Loucy (cell line): ENCODE measurements at regions not wholly inside any gene's neighbourhood (a gene's known extent, or its start where the extent isn't known, plus 50 kb on each side); places are given as distances from the start of the nearest gene placed in this dataset.

Source experiments
- H2AFZ ChIP-seq: fragments of 200-600 bp; sonication (generic); 2 replicates; pipeline ENCODE4 v1.6.0; 2016; ENCODE audit warnings: antibody characterized with exemption, mild to moderate bottlenecking, low read length, moderate library complexity
- H3F3A ChIP-seq: fragments of 200-600 bp; 2 replicates; pipeline ENCODE4 v1.6.0; 2016; ENCODE audit warnings: antibody characterized with exemption, low read depth, mild to moderate bottlenecking
- H3K27me3 ChIP-seq: fragments of 200-600 bp; sonication (generic); 2 replicates; pipeline ENCODE4 v1.6.1; 2014; ENCODE audit warnings: low read length, mild to moderate bottlenecking; ENCODE audit not compliant: insufficient read depth, poor library complexity, severe bottlenecking
- H3K36me3 ChIP-seq: fragments of 200-600 bp; sonication (generic); 2 replicates; pipeline ENCODE4 v1.6.1; 2016; ENCODE audit warnings: low read length; ENCODE audit not compliant: insufficient read depth
- H3K4me1 ChIP-seq: fragments of 200-600 bp; sonication (generic); 2 replicates; pipeline ENCODE4 v1.5.1; 2014; ENCODE audit warnings: low read length, mild to moderate bottlenecking; ENCODE audit not compliant: insufficient read depth, poor library complexity, severe bottlenecking
- H3K4me2 ChIP-seq: fragments of 200-600 bp; sonication (generic); 2 replicates; pipeline ENCODE4 v1.6.0; 2014; ENCODE audit warnings: antibody characterized with exemption, low read length, low read depth, mild to moderate bottlenecking; ENCODE audit not compliant: poor library complexity, severe bottlenecking
- H3K4me3 ChIP-seq: fragments of 200-600 bp; sonication (generic); 2 replicates; pipeline ENCODE4 v1.5.1; 2014; ENCODE audit warnings: low read length, mild to moderate bottlenecking, mixed read lengths; ENCODE audit not compliant: poor library complexity, severe bottlenecking
- H3K79me2 ChIP-seq: fragments of 200-600 bp; sonication (generic); 2 replicates; pipeline ENCODE4 v1.6.1; 2014; ENCODE audit warnings: low read length; ENCODE audit not compliant: insufficient read depth
- H3K9ac ChIP-seq: fragments of 200-600 bp; sonication (generic); 2 replicates; pipeline ENCODE4 v1.6.0; 2014; ENCODE audit warnings: mild to moderate bottlenecking, low read depth, low read length, moderate library complexity; ENCODE audit not compliant: poor library complexity, severe bottlenecking
- H3K9me2 ChIP-seq: fragments of 200-600 bp; sonication (generic); replicated peaks from 2 replicates; pipeline ENCODE4 v1.6.1; 2016; ENCODE audit warnings: low read depth, low read length, mixed read lengths
- H3K9me3 ChIP-seq: fragments of 200-600 bp; sonication (generic); 2 replicates; pipeline ENCODE4 v1.6.1; 2014; ENCODE audit warnings: mild to moderate bottlenecking, antibody characterized with exemption, low read length, low read depth; ENCODE audit not compliant: insufficient read depth
- H4K20me1 ChIP-seq: fragments of 200-600 bp; sonication (generic); 2 replicates; pipeline ENCODE4 v1.6.0; 2014; ENCODE audit warnings: antibody characterized with exemption, low read length, mild to moderate bottlenecking; ENCODE audit not compliant: insufficient read depth, poor library complexity, severe bottlenecking
- EZH2phosphoT487 ChIP-seq: fragments of 200-600 bp; IDR thresholded peaks from 2 replicates; pipeline ENCODE4 v1.6.1; 2018; ENCODE audit warnings: antibody characterized with exemption, mild to moderate bottlenecking, moderate library complexity, borderline replicate concordance
- TF ChIP-seq, protein P1 (sequence below): fragments of 200-600 bp; sonication (generic); conservative IDR thresholded peaks from 2 replicates; pipeline ENCODE4 v1.5.1; 2014; ENCODE audit warnings: mild to moderate bottlenecking, antibody characterized with exemption, low read length

DNA sequence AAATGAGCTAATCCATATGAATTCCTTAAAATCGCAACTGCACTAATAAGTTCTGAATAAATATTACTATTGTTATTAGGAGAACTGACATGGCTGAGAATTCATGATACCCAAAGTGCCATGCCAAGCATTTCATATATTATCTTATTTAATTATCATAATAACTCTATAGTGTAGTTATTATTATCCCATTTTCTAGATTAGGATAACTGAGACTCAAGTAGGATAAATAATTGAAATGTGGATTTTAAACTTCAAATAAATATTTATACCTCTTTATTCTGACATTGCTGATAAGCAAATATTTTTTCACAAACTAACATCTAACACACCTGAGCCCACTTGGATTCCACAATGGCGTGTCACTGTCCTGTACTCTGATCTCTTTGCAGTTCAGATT, 492.7 kb downstream of the IRS1 start:
- no peaks in the 10 kb centered on the region for H3K9me3 ChIP-seq
- no peak overlapping the region for H3K4me2 ChIP-seq
- no peaks in the 10 kb centered on the region for H3K4me1 ChIP-seq
- H2AFZ ChIP-seq: no peak overlapping the region
- no peak for TF ChIP-seq EZH2phosphoT487
- TF ChIP-seq, protein P1, sequence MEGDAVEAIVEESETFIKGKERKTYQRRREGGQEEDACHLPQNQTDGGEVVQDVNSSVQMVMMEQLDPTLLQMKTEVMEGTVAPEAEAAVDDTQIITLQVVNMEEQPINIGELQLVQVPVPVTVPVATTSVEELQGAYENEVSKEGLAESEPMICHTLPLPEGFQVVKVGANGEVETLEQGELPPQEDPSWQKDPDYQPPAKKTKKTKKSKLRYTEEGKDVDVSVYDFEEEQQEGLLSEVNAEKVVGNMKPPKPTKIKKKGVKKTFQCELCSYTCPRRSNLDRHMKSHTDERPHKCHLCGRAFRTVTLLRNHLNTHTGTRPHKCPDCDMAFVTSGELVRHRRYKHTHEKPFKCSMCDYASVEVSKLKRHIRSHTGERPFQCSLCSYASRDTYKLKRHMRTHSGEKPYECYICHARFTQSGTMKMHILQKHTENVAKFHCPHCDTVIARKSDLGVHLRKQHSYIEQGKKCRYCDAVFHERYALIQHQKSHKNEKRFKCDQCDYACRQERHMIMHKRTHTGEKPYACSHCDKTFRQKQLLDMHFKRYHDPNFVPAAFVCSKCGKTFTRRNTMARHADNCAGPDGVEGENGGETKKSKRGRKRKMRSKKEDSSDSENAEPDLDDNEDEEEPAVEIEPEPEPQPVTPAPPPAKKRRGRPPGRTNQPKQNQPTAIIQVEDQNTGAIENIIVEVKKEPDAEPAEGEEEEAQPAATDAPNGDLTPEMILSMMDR: no peak
- H3K9ac ChIP-seq: no peak overlapping the region
- H4K20me1 ChIP-seq: no peaks in the 10 kb centered on the region
- H3K9me2 ChIP-seq: no peaks in the 10 kb centered on the region
- H3K36me3 ChIP-seq: no peaks in the 10 kb centered on the region
- H3K4me3 ChIP-seq: no peak overlapping the region
- H3F3A ChIP-seq: no peaks in the 10 kb centered on the region
- no peaks in the 10 kb centered on the region for H3K79me2 ChIP-seq
- no peaks in the 10 kb centered on the region for H3K27me3 ChIP-seq

DNA sequence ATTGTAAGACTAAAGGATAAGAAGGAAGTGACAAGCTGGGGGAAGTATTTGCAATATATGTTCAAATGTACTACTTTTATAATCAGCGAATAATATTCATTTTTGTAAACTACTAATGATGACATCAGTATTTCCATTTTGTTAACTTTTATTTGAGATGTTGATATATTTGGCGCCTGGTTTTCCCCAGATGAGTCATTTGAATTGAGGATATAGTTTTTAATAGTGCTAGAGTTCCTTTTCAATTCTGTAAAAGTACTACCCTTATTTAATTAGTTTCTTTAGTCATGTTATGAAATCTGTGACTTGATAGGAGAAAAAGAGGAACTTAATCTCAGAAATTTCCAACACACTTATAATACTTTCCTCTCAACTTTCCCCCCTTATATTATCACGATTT, 495.3 kb downstream of the IRS1 start:
- no peaks in the 10 kb centered on the region for H3F3A ChIP-seq
- H2AFZ ChIP-seq: no peak overlapping the region
- 0 out of 2 replicates have a peak, but pooled peaks cover 3% of the 10 kb centered on the region for H3K9me2 ChIP-seq
- TF ChIP-seq EZH2phosphoT487: no peak
- TF ChIP-seq, protein P1: no peak
- no peaks in the 10 kb centered on the region for H3K36me3 ChIP-seq
- no peaks in the 10 kb centered on the region for H4K20me1 ChIP-seq
- H3K79me2 ChIP-seq: no peaks in the 10 kb centered on the region
- H3K4me3 ChIP-seq: no peak overlapping the region
- no peak overlapping the region for H3K9ac ChIP-seq
- H3K4me1 ChIP-seq: no peaks in the 10 kb centered on the region
- no peaks in the 10 kb centered on the region for H3K9me3 ChIP-seq
- no peaks in the 10 kb centered on the region for H3K27me3 ChIP-seq
- H3K4me2 ChIP-seq: no peak overlapping the region

DNA sequence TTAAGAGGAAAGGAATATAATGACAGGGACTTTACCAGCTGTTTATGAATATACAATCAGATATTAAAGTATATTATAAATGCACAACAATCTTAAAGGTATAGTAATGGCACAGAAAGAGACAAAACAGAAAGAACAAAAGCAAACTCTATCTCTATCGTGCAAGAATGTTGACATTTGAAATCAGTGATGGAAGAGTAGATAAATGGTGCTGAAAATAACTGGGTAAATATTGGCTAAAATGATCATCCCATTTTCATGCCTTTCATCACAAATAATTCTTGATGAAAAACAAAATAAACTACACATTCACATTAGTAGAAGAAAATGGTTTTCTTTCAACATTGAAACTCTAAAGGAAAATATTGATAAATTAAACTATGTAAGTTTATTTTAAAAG, 495.9 kb downstream of the IRS1 start:
- no peaks in the 10 kb centered on the region for H4K20me1 ChIP-seq
- H3K36me3 ChIP-seq: no peaks in the 10 kb centered on the region
- no peak overlapping the region for H2AFZ ChIP-seq
- H3K9me3 ChIP-seq: no peaks in the 10 kb centered on the region
- H3K79me2 ChIP-seq: no peaks in the 10 kb centered on the region
- no peaks in the 10 kb centered on the region for H3K4me1 ChIP-seq
- TF ChIP-seq, protein P1: no peak
- TF ChIP-seq EZH2phosphoT487: no peak
- H3K4me3 ChIP-seq: no peak overlapping the region
- H3K4me2 ChIP-seq: no peak overlapping the region
- no peaks in the 10 kb centered on the region for H3K27me3 ChIP-seq
- 0 out of 2 replicates have a peak, but pooled peaks cover 3% of the 10 kb centered on the region for H3K9me2 ChIP-seq
- H3F3A ChIP-seq: no peaks in the 10 kb centered on the region
- no peak overlapping the region for H3K9ac ChIP-seq
